WTC11 (cell line): ENCODE measurements at regions not wholly inside any gene's neighbourhood (a gene's known extent, or its start where the extent isn't known, plus 50 kb on each side); places are given as distances from the start of the nearest gene placed in this dataset.
A peak's percentile ranks its signal among the peaks of the same experiment; 100 is the strongest.

Experiments
- ATAC-seq: fragments of 200-7000 bp; cut with Tn5 transposase; 2 replicates; pipeline ENCODE4 v1.10.0; 2021; ENCODE audit warnings: mild to moderate bottlenecking, moderate library complexity
- CTCF ChIA-PET: fragments of 300-600 bp; sonication (Branson Sonifier 250); formaldehyde crosslinking; loops from one replicate; lab custom pipeline; 2021; ENCODE audit warnings: antibody characterized with exemption; lab: Charles Lee
- POLR2A ChIA-PET: fragments of 350-600 bp; sonication (Branson Sonifier 250); formaldehyde crosslinking; loops from one replicate; lab custom pipeline; 2021; ENCODE audit warnings: antibody characterized with exemption; lab: Charles Lee
- DNase-seq: peaks from one replicate; pipeline ENCODE4 v3.0.0; 2021; ENCODE audit warnings: low spot score
- H3K27ac Mint-ChIP-seq: 2 replicates; pipeline ENCODE4 v1.8.0; 2021; ENCODE audit warnings: mixed read lengths
- H3K27me3 Mint-ChIP-seq: 2 replicates; pipeline ENCODE4 v1.8.0; 2021; ENCODE audit warnings: low read depth, mild to moderate bottlenecking, moderate library complexity, mixed read lengths
- H3K36me3 Mint-ChIP-seq: 2 replicates; pipeline ENCODE4 v1.8.0; 2021; ENCODE audit warnings: mixed read lengths
- H3K4me1 Mint-ChIP-seq: 2 replicates; pipeline ENCODE4 v1.8.0; 2022; ENCODE audit warnings: mixed read lengths
- H3K4me3 Mint-ChIP-seq: 2 replicates; pipeline ENCODE4 v1.8.0; 2021; ENCODE audit warnings: mild to moderate bottlenecking, moderate library complexity, mixed read lengths
- H3K9me3 Mint-ChIP-seq: 2 replicates; pipeline ENCODE4 v1.8.0; 2021; ENCODE audit warnings: mixed read lengths
- JUN ChIP-seq: sonication (generic); formaldehyde crosslinking; IDR thresholded peaks from 2 replicates; pipeline ENCODE4 v1.8.0; 2023; ENCODE audit warnings: mild to moderate bottlenecking, missing genetic modification reagents
- NR1H2 ChIP-seq: sonication (generic); formaldehyde crosslinking; IDR thresholded peaks from 2 replicates; pipeline ENCODE4 v1.9.0; 2021; ENCODE audit warnings: mild to moderate bottlenecking, moderate library complexity, missing genetic modification reagents
- PRRX2 ChIP-seq: fragments of 250-450 bp; sonication (Bioruptor Pico); IDR thresholded peaks from 2 replicates; pipeline ENCODE4 v1.8.0; 2021; ENCODE audit warnings: mild to moderate bottlenecking
- TEAD4 ChIP-seq: sonication (generic); formaldehyde crosslinking; IDR thresholded peaks from 2 replicates; pipeline ENCODE4 v1.8.0; 2022; ENCODE audit warnings: mild to moderate bottlenecking, missing genetic modification reagents
- TP53 ChIP-seq: sonication (generic); formaldehyde crosslinking; IDR thresholded peaks from 2 replicates; pipeline ENCODE4 v1.8.1; 2023; ENCODE audit warnings: mild to moderate bottlenecking, missing genetic modification reagents
- ZBTB21 ChIP-seq: sonication (generic); formaldehyde crosslinking; IDR thresholded peaks from 2 replicates; pipeline ENCODE4 v1.8.1; 2023; ENCODE audit warnings: mild to moderate bottlenecking, missing genetic modification reagents, borderline replicate concordance
- ZNF671 ChIP-seq: fragments of 250-450 bp; sonication (Bioruptor Pico); IDR thresholded peaks from 2 replicates; pipeline ENCODE4 v1.8.0; 2021; ENCODE audit warnings: mild to moderate bottlenecking
- TF ChIP-seq, protein P1 (sequence below): sonication (generic); formaldehyde crosslinking; IDR thresholded peaks from 2 replicates; pipeline ENCODE4 v1.8.1; 2022; ENCODE audit warnings: mild to moderate bottlenecking, moderate library complexity, missing genetic modification reagents
- TF ChIP-seq, protein P2 (sequence below): sonication (generic); formaldehyde crosslinking; IDR thresholded peaks from 2 replicates; pipeline ENCODE4 v1.8.1; 2023; ENCODE audit warnings: mild to moderate bottlenecking, missing genetic modification reagents
- TF ChIP-seq, protein P3 (sequence below): sonication (generic); formaldehyde crosslinking; IDR thresholded peaks from 2 replicates; pipeline ENCODE4 v1.8.0; 2022; ENCODE audit warnings: mild to moderate bottlenecking, missing genetic modification reagents
- TF ChIP-seq, protein P4 (sequence below): sonication (generic); formaldehyde crosslinking; IDR thresholded peaks from 2 replicates; pipeline ENCODE4 v1.8.1; 2023; ENCODE audit warnings: mild to moderate bottlenecking, missing genetic modification reagents
- TF ChIP-seq, protein P5 (sequence below): sonication (generic); formaldehyde crosslinking; IDR thresholded peaks from 2 replicates; pipeline ENCODE4 v1.8.0; 2023; ENCODE audit warnings: missing genetic modification reagents
- TF ChIP-seq, protein P6 (sequence below): sonication (generic); formaldehyde crosslinking; IDR thresholded peaks from 2 replicates; pipeline ENCODE4 v1.8.1; 2023; ENCODE audit warnings: mild to moderate bottlenecking, missing genetic modification reagents, borderline replicate concordance
- TF ChIP-seq, protein P7 (sequence below): sonication (generic); formaldehyde crosslinking; IDR thresholded peaks from 2 replicates; pipeline ENCODE4 v1.8.0; 2022; ENCODE audit warnings: mild to moderate bottlenecking, missing genetic modification reagents
- TF ChIP-seq, protein P8 (sequence below): sonication (generic); formaldehyde crosslinking; IDR thresholded peaks from 2 replicates; pipeline ENCODE4 v1.8.0; 2023; ENCODE audit warnings: missing genetic modification reagents, mild to moderate bottlenecking, borderline replicate concordance

DNA sequence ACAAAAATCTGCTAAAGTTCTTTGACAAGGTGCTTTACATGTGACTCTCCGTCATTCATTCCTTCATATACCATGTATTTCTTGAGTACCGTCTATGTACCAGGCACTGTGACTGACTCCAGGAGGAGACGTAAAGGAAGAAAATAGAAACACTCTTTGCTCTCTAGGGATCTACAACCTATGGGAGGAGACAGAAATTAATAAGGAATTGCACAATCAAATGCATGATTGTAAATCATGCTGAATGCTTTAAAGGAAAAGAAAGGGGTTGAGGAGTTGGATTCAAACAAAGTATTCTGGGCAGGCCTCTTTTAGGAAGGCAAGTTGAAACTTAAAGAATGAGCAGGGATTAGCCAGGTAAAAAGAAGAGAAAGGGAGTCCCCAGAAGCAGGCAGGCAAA lies 239.1 kb upstream of the FGGY start:
- Mint-ChIP-seq H3K4me1 (peaks cover 57% of the 10 kb centered on the region), H3K36me3 (peaks cover 13% of the 10 kb centered on the region), H3K27ac (peak overlapping the region; percentile 66), H3K4me3 (no peak overlapping the region), H3K9me3 (no peaks in the 10 kb centered on the region), H3K27me3 (no peaks in the 10 kb centered on the region)
- TF ChIP-seq ZBTB21 (CRISPR knock-in tag), result no peak
- TF ChIP-seq, protein P1, sequence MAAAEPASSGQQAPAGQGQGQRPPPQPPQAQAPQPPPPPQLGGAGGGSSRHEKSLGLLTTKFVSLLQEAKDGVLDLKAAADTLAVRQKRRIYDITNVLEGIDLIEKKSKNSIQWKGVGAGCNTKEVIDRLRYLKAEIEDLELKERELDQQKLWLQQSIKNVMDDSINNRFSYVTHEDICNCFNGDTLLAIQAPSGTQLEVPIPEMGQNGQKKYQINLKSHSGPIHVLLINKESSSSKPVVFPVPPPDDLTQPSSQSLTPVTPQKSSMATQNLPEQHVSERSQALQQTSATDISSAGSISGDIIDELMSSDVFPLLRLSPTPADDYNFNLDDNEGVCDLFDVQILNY (CRISPR knock-in tag), result no peak
- TF ChIP-seq, protein P2, sequence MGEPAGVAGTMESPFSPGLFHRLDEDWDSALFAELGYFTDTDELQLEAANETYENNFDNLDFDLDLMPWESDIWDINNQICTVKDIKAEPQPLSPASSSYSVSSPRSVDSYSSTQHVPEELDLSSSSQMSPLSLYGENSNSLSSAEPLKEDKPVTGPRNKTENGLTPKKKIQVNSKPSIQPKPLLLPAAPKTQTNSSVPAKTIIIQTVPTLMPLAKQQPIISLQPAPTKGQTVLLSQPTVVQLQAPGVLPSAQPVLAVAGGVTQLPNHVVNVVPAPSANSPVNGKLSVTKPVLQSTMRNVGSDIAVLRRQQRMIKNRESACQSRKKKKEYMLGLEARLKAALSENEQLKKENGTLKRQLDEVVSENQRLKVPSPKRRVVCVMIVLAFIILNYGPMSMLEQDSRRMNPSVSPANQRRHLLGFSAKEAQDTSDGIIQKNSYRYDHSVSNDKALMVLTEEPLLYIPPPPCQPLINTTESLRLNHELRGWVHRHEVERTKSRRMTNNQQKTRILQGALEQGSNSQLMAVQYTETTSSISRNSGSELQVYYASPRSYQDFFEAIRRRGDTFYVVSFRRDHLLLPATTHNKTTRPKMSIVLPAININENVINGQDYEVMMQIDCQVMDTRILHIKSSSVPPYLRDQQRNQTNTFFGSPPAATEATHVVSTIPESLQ (CRISPR knock-in tag), result no peak
- TF ChIP-seq, protein P3, sequence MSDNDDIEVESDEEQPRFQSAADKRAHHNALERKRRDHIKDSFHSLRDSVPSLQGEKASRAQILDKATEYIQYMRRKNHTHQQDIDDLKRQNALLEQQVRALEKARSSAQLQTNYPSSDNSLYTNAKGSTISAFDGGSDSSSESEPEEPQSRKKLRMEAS (CRISPR knock-in tag), result no peak
- ChIA-PET POLR2A (interaction anchor here (1.0 kb wide), 1 partner anchor 20 kb away, joined by 3 read pairs; no protein-coding TSS in a partner anchor), CTCF (no interaction called here)
- no peak for DNase-seq
- ATAC-seq, result no peak

DNA sequence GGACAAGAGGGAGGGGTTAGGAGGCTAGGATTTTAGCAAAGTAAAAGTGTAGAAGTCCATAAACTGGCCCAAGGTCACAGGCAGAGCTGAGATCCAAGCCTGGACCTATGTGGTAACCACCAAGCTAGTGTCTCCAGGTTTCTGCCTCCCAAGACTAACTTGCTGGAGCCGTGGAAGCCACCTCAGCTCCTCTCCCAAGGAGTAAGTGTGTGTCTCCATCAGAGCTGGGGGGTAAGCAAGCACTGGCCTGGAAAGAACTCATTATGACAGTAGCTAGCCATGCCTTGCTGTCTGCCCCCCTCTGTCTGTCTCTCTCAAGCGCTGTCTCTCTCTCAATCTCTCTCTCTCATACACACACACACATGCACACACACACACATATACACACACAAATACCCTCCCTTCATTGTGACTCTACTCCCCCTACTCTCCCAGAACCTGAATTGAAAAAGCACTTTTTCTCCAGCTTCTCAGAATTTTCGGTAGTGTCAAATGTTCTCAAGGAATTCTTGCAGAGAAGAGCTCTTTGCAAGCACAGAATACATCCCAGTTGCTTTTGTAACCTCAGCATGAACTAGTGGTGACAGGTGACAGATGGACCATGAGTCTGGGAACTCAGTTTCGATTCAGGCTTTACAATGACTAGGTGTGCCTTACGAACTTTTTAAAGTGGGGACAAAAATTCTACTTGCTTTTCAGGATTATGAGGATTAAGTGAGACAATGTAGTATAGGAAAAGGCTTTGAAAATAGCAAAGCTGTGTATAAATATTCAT lies 238.0 kb upstream of the FGGY start:
- no peaks in the 10 kb centered on the region for H3K27me3 Mint-ChIP-seq
- TF ChIP-seq NR1H2 (CRISPR knock-in tag), result no peak
- TF ChIP-seq TP53, result no peak
- TF ChIP-seq, protein P4, sequence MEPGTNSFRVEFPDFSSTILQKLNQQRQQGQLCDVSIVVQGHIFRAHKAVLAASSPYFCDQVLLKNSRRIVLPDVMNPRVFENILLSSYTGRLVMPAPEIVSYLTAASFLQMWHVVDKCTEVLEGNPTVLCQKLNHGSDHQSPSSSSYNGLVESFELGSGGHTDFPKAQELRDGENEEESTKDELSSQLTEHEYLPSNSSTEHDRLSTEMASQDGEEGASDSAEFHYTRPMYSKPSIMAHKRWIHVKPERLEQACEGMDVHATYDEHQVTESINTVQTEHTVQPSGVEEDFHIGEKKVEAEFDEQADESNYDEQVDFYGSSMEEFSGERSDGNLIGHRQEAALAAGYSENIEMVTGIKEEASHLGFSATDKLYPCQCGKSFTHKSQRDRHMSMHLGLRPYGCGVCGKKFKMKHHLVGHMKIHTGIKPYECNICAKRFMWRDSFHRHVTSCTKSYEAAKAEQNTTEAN (CRISPR knock-in tag), result no peak
- TF ChIP-seq, protein P5, sequence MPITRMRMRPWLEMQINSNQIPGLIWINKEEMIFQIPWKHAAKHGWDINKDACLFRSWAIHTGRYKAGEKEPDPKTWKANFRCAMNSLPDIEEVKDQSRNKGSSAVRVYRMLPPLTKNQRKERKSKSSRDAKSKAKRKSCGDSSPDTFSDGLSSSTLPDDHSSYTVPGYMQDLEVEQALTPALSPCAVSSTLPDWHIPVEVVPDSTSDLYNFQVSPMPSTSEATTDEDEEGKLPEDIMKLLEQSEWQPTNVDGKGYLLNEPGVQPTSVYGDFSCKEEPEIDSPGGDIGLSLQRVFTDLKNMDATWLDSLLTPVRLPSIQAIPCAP (CRISPR knock-in tag), result no peak
- TF ChIP-seq, protein P6, sequence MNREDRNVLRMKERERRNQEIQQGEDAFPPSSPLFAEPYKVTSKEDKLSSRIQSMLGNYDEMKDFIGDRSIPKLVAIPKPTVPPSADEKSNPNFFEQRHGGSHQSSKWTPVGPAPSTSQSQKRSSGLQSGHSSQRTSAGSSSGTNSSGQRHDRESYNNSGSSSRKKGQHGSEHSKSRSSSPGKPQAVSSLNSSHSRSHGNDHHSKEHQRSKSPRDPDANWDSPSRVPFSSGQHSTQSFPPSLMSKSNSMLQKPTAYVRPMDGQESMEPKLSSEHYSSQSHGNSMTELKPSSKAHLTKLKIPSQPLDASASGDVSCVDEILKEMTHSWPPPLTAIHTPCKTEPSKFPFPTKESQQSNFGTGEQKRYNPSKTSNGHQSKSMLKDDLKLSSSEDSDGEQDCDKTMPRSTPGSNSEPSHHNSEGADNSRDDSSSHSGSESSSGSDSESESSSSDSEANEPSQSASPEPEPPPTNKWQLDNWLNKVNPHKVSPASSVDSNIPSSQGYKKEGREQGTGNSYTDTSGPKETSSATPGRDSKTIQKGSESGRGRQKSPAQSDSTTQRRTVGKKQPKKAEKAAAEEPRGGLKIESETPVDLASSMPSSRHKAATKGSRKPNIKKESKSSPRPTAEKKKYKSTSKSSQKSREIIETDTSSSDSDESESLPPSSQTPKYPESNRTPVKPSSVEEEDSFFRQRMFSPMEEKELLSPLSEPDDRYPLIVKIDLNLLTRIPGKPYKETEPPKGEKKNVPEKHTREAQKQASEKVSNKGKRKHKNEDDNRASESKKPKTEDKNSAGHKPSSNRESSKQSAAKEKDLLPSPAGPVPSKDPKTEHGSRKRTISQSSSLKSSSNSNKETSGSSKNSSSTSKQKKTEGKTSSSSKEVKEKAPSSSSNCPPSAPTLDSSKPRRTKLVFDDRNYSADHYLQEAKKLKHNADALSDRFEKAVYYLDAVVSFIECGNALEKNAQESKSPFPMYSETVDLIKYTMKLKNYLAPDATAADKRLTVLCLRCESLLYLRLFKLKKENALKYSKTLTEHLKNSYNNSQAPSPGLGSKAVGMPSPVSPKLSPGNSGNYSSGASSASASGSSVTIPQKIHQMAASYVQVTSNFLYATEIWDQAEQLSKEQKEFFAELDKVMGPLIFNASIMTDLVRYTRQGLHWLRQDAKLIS (CRISPR knock-in tag), result no peak
- TF ChIP-seq, protein P7, sequence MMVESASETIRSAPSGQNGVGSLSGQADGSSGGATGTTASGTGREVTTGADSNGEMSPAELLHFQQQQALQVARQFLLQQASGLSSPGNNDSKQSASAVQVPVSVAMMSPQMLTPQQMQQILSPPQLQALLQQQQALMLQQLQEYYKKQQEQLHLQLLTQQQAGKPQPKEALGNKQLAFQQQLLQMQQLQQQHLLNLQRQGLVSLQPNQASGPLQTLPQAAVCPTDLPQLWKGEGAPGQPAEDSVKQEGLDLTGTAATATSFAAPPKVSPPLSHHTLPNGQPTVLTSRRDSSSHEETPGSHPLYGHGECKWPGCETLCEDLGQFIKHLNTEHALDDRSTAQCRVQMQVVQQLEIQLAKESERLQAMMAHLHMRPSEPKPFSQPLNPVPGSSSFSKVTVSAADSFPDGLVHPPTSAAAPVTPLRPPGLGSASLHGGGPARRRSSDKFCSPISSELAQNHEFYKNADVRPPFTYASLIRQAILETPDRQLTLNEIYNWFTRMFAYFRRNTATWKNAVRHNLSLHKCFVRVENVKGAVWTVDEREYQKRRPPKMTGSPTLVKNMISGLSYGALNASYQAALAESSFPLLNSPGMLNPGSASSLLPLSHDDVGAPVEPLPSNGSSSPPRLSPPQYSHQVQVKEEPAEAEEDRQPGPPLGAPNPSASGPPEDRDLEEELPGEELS (CRISPR knock-in tag), result no peak
- TF ChIP-seq, protein P8, sequence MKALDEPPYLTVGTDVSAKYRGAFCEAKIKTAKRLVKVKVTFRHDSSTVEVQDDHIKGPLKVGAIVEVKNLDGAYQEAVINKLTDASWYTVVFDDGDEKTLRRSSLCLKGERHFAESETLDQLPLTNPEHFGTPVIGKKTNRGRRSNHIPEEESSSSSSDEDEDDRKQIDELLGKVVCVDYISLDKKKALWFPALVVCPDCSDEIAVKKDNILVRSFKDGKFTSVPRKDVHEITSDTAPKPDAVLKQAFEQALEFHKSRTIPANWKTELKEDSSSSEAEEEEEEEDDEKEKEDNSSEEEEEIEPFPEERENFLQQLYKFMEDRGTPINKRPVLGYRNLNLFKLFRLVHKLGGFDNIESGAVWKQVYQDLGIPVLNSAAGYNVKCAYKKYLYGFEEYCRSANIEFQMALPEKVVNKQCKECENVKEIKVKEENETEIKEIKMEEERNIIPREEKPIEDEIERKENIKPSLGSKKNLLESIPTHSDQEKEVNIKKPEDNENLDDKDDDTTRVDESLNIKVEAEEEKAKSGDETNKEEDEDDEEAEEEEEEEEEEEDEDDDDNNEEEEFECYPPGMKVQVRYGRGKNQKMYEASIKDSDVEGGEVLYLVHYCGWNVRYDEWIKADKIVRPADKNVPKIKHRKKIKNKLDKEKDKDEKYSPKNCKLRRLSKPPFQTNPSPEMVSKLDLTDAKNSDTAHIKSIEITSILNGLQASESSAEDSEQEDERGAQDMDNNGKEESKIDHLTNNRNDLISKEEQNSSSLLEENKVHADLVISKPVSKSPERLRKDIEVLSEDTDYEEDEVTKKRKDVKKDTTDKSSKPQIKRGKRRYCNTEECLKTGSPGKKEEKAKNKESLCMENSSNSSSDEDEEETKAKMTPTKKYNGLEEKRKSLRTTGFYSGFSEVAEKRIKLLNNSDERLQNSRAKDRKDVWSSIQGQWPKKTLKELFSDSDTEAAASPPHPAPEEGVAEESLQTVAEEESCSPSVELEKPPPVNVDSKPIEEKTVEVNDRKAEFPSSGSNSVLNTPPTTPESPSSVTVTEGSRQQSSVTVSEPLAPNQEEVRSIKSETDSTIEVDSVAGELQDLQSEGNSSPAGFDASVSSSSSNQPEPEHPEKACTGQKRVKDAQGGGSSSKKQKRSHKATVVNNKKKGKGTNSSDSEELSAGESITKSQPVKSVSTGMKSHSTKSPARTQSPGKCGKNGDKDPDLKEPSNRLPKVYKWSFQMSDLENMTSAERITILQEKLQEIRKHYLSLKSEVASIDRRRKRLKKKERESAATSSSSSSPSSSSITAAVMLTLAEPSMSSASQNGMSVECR, result no peak
- TF ChIP-seq JUN, result no peak
- TF ChIP-seq PRRX2 (CRISPR knock-in tag), result no peak
- no peak for TF ChIP-seq ZNF671 (CRISPR knock-in tag)
- no peak for TF ChIP-seq TEAD4
- H3K9me3 Mint-ChIP-seq, result no peaks in the 10 kb centered on the region
- H3K36me3 Mint-ChIP-seq, result peaks cover 13% of the 10 kb centered on the region
- peaks cover 67% of the 10 kb centered on the region for H3K4me1 Mint-ChIP-seq
- no peak overlapping the region for H3K4me3 Mint-ChIP-seq
- ChIA-PET CTCF (no interaction called here), POLR2A (no interaction called here)
- H3K27ac Mint-ChIP-seq, result no peak overlapping the region
- DNase-seq (no peak), ATAC-seq (no peak)
